H9 (cell line): ENCODE measurements at regions not wholly inside any gene's neighbourhood (a gene's known extent, or its start where the extent isn't known, plus 50 kb on each side); places are given as distances from the start of the nearest gene placed in this dataset.

ENCODE experiments used
- DNase-seq: peaks from one replicate; pipeline ENCODE4 v3.0.0-alpha.2; 2017
- H2AFZ ChIP-seq: one replicate; pipeline ENCODE4 v1.6.1; 2013; ENCODE audit warnings: mild to moderate bottlenecking, low read length, control low read depth, moderate library complexity
- H2AK5ac ChIP-seq: 2 replicates; pipeline ENCODE4 v1.6.1; 2013; ENCODE audit warnings: low read length, control low read depth, mixed read lengths; ENCODE audit not compliant: insufficient read length
- H2BK120ac ChIP-seq: one replicate; pipeline ENCODE4 v1.6.1; 2013; ENCODE audit warnings: low read depth, mild to moderate bottlenecking, low read length, control low read depth, inconsistent platforms; ENCODE audit not compliant: poor library complexity, severe bottlenecking
- H2BK12ac ChIP-seq: 2 replicates; pipeline ENCODE4 v1.6.1; 2013; ENCODE audit warnings: low read length, control low read depth, mixed read lengths, low read depth; ENCODE audit not compliant: insufficient read length
- H2BK15ac ChIP-seq: 2 replicates; pipeline ENCODE4 v1.6.1; 2013; ENCODE audit warnings: low read depth, low read length, control low read depth
- H2BK20ac ChIP-seq: one replicate; pipeline ENCODE4 v1.6.1; 2013; ENCODE audit warnings: low read depth, mild to moderate bottlenecking, low read length, control low read depth, inconsistent platforms; ENCODE audit not compliant: poor library complexity, severe bottlenecking
- H2BK5ac ChIP-seq: 2 replicates; pipeline ENCODE4 v1.6.1; 2013; ENCODE audit warnings: low read length, control low read depth, mixed read lengths; ENCODE audit not compliant: insufficient read length
- H3K14ac ChIP-seq: 2 replicates; pipeline ENCODE4 v1.6.1; 2013; ENCODE audit warnings: low read length, control low read depth; ENCODE audit not compliant: insufficient read depth
- H3K18ac ChIP-seq: 2 replicates; pipeline ENCODE4 v1.6.1; 2013; ENCODE audit warnings: low read depth, mild to moderate bottlenecking, mixed read lengths, low read length, control low read depth; ENCODE audit not compliant: insufficient read length
- H3K23ac ChIP-seq: 2 replicates; pipeline ENCODE4 v1.6.1; 2013; ENCODE audit warnings: low read length, control low read depth, mixed read lengths, low read depth; ENCODE audit not compliant: insufficient read length
- H3K23me2 ChIP-seq: 2 replicates; pipeline ENCODE4 v1.6.1; 2013; ENCODE audit warnings: low read depth, mild to moderate bottlenecking, mixed read lengths, low read length, control low read depth; ENCODE audit not compliant: insufficient read length, poor library complexity, severe bottlenecking
- H3K27ac ChIP-seq: 2 replicates; pipeline ENCODE4 v1.5.1; 2013; ENCODE audit warnings: low read length, control low read depth, mixed read lengths, low read depth; ENCODE audit not compliant: insufficient read length
- H3K27me3 ChIP-seq: 2 replicates; pipeline ENCODE4 v1.6.1; 2013; ENCODE audit warnings: low read length, control low read depth, inconsistent platforms; ENCODE audit not compliant: insufficient read depth
- H3K4ac ChIP-seq: 2 replicates; pipeline ENCODE4 v1.6.1; 2013; ENCODE audit warnings: low read depth, mild to moderate bottlenecking, control low read depth, inconsistent platforms, low read length, moderate library complexity
- H3K4me1 ChIP-seq: 2 replicates; pipeline ENCODE4 v1.6.1; 2013; ENCODE audit warnings: low read length, control low read depth, inconsistent platforms; ENCODE audit not compliant: insufficient read depth
- H3K4me2 ChIP-seq: 2 replicates; pipeline ENCODE4 v1.6.1; 2013; ENCODE audit warnings: low read length, control low read depth, mixed read lengths; ENCODE audit not compliant: insufficient read length, insufficient read depth
- H3K56ac ChIP-seq: 2 replicates; pipeline ENCODE4 v1.6.1; 2013; ENCODE audit warnings: low read depth, mild to moderate bottlenecking, mixed read lengths, low read length, control low read depth; ENCODE audit not compliant: insufficient read length
- H3K79me1 ChIP-seq: 2 replicates; pipeline ENCODE4 v1.6.1; 2013; ENCODE audit warnings: low read depth, mild to moderate bottlenecking, moderate library complexity, low read length, control low read depth, inconsistent platforms; ENCODE audit not compliant: insufficient read depth, poor library complexity, severe bottlenecking
- H3K79me2 ChIP-seq: 2 replicates; pipeline ENCODE4 v1.6.1; 2013; ENCODE audit warnings: low read length, control low read depth, inconsistent platforms; ENCODE audit not compliant: insufficient read depth
- H3K9ac ChIP-seq: 2 replicates; pipeline ENCODE4 v1.6.1; 2013; ENCODE audit warnings: low read length, control low read depth, mixed read lengths; ENCODE audit not compliant: insufficient read length; ENCODE audit errors: extremely low read depth
- H3K9me3 ChIP-seq: one replicate; pipeline ENCODE4 v1.6.1; 2013; ENCODE audit warnings: low read depth, low read length, inconsistent platforms; ENCODE audit not compliant: control insufficient read depth
- H3T11ph ChIP-seq: one replicate; pipeline ENCODE4 v1.6.1; 2013; ENCODE audit warnings: mild to moderate bottlenecking, low read length, control low read depth, inconsistent platforms
- H4K20me1 ChIP-seq: one replicate; pipeline ENCODE4 v1.6.1; 2013; ENCODE audit not compliant: control insufficient read depth, insufficient read length, insufficient read depth
- H4K5ac ChIP-seq: 2 replicates; pipeline ENCODE4 v1.6.1; 2013; ENCODE audit warnings: low read depth, mild to moderate bottlenecking, mixed read lengths, low read length, control low read depth; ENCODE audit not compliant: insufficient read length
- H4K8ac ChIP-seq: replicated peaks from 2 replicates; pipeline ENCODE4 v1.6.1; 2013; ENCODE audit warnings: low read length, control low read depth, mixed read lengths, low read depth; ENCODE audit not compliant: insufficient read length
- H4K91ac ChIP-seq: 2 replicates; pipeline ENCODE4 v1.6.1; 2013; ENCODE audit warnings: low read depth, mild to moderate bottlenecking, moderate library complexity, mixed read lengths, low read length, control low read depth; ENCODE audit not compliant: insufficient read length
- H3K27ac Mint-ChIP-seq, 3 experiments: 2 replicates in 2 of 3; 3 replicates in 1 of 3; pipeline ENCODE4 v1.8.0; 2020 to 2021; ENCODE audit warnings: mixed read lengths in 3 of 3, mild to moderate bottlenecking in 1 of 3, moderate library complexity in 1 of 3
- H3K27me3 Mint-ChIP-seq: 2 replicates; pipeline ENCODE4 v1.8.0; 2021; ENCODE audit warnings: low read depth, mild to moderate bottlenecking, moderate library complexity, mixed read lengths
- H3K36me3 Mint-ChIP-seq, 3 experiments: 2 replicates in 2 of 3; 3 replicates in 1 of 3; pipeline ENCODE4 v1.8.0; 2020 to 2021; ENCODE audit warnings: low read depth in 3 of 3, mixed read lengths in 3 of 3; ENCODE audit not compliant: insufficient read depth in 1 of 3
- H3K4me1 Mint-ChIP-seq, 2 experiments: 2 replicates each; pipeline ENCODE4 v1.8.0; 2020; ENCODE audit warnings: mixed read lengths in 2 of 2
- H3K4me3 Mint-ChIP-seq, 2 experiments: 2 replicates in 1 of 2; 3 replicates in 1 of 2; pipeline ENCODE4 v1.8.0; 2020 to 2021; ENCODE audit warnings: mild to moderate bottlenecking in 2 of 2, mixed read lengths in 2 of 2, moderate library complexity in 1 of 2
- H3K9me3 Mint-ChIP-seq, 2 experiments: 2 replicates in 1 of 2; 3 replicates in 1 of 2; pipeline ENCODE4 v1.8.0; 2020; ENCODE audit warnings: mild to moderate bottlenecking in 2 of 2, mixed read lengths in 2 of 2, moderate library complexity in 1 of 2
- TF ChIP-seq, protein P1 (sequence below): fragments of 200-600 bp; sonication (generic); conservative IDR thresholded peaks from 3 replicates; pipeline ENCODE4 v1.8.0; 2021; ENCODE audit warnings: antibody characterized with exemption, mild to moderate bottlenecking

GRCh38 chr17:54505404-54505803, 395.2 kb upstream of the TOM1L1 start:
- H4K8ac ChIP-seq = no peak overlapping the region

More at GRCh38 chr17:54505404-54505803, 395.2 kb upstream of the TOM1L1 start:
- Histone ChIP-seq H4K5ac (no peak overlapping the region), H3K27ac (no peak overlapping the region), H3K9me3 (no peaks in the 10 kb centered on the region), H3K9ac (no peak overlapping the region), H3K18ac (no peak overlapping the region), H3K79me1 (no peaks in the 10 kb centered on the region), H3K56ac (no peak overlapping the region), H2AK5ac (no peak overlapping the region), H3K4me1 (no peaks in the 10 kb centered on the region), H4K20me1 (no peaks in the 10 kb centered on the region), H3K23ac (no peak overlapping the region), H2BK120ac (no peak overlapping the region), H3K4me2 (no peak overlapping the region), H2BK20ac (no peak overlapping the region), H3K27me3 (no peaks in the 10 kb centered on the region), H3T11ph (no peak overlapping the region), H3K4ac (no peak overlapping the region), H3K79me2 (no peaks in the 10 kb centered on the region), H2BK15ac (no peak overlapping the region), H2BK5ac (no peak overlapping the region), H2AFZ (no peak overlapping the region), H3K14ac (no peak overlapping the region), H4K91ac (no peak overlapping the region), H3K23me2 (no peaks in the 10 kb centered on the region), H2BK12ac (no peak overlapping the region)
- Mint-ChIP-seq H3K4me3 (no peak overlapping the region), H3K27me3 (no peaks in the 10 kb centered on the region), H3K9me3 (peaks cover 0 to 12% of the 10 kb centered on the region in 2 experiments; a peak in 2 of 5 replicates), H3K27ac (no peak overlapping the region), H3K4me1 (no peaks in the 10 kb centered on the region), H3K36me3 (peaks cover 0 to 7% (median 0%) of the 10 kb centered on the region in 3 experiments; a peak in 1 of 7 replicates)
- no peak for DNase-seq
- TF ChIP-seq, protein P1, sequence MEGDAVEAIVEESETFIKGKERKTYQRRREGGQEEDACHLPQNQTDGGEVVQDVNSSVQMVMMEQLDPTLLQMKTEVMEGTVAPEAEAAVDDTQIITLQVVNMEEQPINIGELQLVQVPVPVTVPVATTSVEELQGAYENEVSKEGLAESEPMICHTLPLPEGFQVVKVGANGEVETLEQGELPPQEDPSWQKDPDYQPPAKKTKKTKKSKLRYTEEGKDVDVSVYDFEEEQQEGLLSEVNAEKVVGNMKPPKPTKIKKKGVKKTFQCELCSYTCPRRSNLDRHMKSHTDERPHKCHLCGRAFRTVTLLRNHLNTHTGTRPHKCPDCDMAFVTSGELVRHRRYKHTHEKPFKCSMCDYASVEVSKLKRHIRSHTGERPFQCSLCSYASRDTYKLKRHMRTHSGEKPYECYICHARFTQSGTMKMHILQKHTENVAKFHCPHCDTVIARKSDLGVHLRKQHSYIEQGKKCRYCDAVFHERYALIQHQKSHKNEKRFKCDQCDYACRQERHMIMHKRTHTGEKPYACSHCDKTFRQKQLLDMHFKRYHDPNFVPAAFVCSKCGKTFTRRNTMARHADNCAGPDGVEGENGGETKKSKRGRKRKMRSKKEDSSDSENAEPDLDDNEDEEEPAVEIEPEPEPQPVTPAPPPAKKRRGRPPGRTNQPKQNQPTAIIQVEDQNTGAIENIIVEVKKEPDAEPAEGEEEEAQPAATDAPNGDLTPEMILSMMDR = no peak
